HG03469 (cell line): ENCODE measurements at regions not wholly inside any gene's neighbourhood (a gene's known extent, or its start where the extent isn't known, plus 50 kb on each side); places are given as distances from the start of the nearest gene placed in this dataset.
"Not testable (repeated sequence)": the region's sequence is repeated elsewhere in the genome, so short reads cannot be mapped to it uniquely, and the experiment has no call there.

ENCODE experiments used
- ATAC-seq: cut with Tn5 transposase; IDR thresholded peaks from one replicate; pipeline ENCODE4 v1.9.1; 2021; ENCODE audit warnings: mild to moderate bottlenecking, moderate library complexity, moderate number of reproducible peaks; ENCODE audit not compliant: unreplicated experiment

DNA sequence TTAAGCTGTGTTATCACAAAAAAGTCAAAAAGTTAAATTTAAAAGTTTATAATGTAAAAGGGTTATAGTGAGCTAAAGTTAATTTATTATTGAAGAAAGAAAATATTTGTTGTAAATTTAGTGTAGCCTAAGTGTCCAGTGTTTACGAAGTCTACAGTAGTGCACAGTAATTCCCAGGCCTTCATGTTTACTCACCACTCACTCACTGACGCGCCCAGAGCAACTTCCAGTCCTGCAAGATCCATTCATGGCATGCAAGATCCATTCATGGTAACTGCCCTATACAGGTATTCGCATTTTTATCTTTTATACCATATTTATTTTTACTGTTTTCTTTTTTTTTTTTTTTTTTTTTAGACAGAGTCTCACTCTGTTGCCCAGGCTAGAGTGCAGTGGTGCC is 69.5 kb downstream of the TPRA1 start:
- no peak for ATAC-seq

DNA sequence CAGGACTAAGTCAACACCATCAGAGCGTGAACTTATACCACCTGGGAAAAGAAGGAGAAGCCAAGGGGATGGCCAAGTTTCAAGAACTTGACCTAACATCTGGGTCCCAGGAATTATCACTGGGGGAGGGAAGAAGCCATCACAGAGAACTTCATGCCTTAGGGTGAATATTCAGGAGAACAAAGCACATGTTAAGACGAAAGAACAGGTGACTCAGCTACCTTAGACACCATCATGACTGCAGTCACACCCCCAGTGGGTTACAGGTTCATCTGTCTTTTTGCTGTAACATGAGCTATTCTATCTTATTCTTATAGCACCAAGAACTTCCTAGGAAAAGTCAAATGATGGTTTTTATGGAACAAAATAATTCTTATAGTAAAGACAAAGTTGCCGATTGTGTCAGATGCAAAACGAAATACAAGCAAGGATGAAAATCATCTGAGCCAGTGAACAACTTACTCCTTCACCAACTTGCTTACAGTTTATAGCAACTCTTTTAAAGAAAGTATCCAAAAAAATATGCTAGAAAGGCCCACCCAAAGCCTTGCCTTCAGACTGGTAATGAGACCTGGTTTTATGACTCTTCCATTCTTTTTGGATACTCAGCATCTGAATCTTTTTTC is 72.0 kb downstream of the TPRA1 start:
- ATAC-seq: no peak

DNA sequence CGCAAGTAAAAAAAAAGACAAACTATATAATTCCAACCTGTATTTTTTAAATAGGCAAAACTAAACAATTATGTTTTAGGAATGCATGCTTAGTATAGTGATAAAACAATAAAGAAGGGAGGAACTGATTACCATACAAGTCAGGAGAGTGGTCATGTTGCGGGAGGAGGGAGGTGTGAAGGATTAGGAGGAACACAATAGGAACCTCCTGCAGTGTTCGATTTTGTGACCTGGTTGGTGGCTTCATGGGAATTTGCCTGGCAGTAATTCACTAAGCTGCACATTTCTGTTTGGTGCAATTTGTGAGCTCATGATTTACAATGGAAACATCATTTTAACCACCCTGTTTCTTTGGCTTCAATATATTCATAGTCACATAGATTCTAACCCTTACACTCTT is 78.3 kb downstream of the TPRA1 start:
- no peak for ATAC-seq

DNA sequence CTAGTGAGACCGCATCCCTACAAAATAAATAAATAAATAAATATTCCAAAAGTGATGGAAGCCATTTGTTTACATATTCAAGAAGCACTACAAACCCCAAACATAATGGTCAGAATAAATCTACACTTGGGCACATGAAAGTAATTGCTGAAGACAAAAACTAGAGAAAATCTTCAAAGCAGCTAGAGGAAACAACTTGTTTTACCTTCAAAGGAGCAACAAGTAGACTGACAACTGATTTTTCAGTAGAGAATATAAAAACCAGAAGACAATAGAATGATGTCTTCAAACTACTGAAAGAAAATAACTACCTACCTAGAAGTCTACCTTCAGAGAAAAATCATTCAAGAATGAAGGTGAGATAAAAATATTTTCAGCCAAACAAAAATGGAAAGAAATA is 89.4 kb downstream of the TPRA1 start:
- no peak for ATAC-seq

DNA sequence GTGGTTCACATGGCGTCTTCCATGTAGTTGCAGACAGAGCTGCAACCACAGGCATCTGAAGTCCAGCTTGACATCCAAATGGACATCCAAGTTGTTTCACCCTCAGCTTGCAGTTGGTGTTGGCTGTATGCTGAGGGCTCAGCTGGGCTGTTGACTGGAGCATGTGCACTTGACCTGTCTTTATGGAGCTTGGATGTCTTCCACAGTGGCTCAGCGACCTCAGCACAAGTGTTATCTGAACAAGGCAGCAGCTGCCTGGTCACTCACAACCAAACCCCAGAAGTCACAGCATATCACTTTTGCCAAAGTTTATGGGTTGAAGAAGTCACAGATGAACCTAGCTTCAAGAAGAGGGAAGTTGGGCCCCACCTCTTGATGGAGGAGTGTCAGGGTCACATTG is 92.9 kb downstream of the TPRA1 start:
- ATAC-seq: no peak

DNA sequence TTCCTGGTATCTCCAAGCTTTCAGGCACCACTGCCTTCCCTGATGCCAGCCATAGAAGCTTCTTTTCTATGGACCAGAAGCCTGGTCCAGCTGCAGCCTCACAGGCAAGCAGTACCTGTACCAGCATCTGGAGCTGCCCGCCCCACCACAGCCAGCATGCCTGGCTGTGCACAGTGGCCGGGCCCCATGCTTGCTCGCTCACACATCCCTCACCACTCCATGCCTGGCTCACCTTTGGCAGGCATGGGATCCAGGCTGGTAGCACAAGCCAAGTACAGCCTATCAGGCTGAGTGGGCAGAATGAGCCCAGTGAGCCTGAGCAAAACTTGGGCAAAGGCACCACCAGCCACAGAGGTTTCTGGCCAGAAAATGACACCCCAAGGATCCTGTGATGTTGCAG is 93.4 kb downstream of the TPRA1 start:
- no peak for ATAC-seq

DNA sequence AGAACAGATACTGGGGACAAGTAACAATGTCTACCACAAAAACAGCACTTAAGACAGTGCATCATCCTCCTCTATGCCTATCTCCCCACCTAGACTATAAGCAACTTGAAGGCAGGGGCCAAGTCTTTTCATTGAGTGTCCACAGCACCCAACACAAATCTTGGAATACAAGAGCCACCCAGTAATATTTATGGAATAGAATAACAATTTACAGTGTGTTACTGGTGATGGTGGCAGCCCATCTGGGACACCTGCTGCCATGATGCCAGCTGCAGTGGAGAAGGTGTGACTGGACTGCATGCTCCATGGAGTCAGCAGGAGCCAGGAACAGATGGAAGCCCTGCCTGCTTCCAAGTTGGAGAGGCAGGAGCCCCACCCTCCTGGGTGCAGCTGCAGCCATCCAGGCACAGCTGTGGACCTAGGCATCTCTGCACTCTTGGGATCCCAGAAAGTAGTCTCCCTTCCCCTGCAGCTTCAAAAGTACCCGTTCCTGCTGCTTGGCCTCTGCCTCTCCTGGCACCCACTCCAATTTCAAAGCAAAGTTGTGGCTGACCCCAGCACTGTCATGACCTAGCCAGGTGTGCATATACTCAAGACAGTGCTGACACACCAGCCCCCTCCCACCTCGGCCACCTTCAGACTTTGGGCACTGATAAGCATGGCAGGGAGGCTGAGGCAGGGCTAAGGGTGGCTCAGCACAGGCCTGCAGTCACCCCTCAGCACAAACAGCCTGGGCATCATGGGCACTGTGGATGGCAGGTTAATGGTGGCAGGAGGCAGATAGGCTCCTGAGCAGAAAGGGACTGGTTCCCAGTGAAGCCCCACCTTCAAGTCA is 94.5 kb downstream of the TPRA1 start:
- no peak for ATAC-seq

DNA sequence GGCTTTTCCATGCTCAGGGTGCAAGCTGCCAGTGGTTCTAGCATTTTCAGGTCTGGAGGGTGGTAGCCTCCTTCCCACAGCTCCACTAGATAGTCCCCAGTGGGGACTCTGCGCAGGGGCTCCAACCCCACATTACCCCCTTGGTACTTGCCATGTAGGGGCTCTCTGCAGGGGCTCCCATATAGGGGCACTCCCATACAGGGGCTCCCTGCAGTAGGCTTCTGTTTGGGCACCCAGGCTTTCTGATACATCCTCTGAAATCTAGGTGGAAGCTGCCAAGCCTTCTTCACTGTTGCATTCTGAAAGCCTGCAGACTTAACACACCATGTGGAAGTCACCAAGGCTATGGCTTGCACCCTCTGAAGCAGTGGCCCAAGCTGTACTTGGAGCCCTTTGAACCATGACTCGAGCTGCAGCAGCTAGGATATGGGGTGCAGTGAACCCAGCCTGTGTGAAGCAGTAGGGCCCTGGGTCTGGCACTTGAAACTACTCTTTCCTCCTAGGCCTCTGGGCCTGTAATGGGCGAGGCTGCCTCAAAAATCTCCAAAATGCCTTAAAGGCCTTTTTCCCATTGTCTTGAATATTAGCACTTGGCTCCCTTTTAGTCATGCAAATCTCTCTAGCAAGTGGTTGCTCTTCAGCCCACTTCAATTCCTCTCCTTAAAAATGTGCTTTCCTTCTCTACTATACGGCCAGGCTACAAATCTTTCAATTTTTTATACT is 96.4 kb downstream of the TPRA1 start:
- no peak for ATAC-seq

DNA sequence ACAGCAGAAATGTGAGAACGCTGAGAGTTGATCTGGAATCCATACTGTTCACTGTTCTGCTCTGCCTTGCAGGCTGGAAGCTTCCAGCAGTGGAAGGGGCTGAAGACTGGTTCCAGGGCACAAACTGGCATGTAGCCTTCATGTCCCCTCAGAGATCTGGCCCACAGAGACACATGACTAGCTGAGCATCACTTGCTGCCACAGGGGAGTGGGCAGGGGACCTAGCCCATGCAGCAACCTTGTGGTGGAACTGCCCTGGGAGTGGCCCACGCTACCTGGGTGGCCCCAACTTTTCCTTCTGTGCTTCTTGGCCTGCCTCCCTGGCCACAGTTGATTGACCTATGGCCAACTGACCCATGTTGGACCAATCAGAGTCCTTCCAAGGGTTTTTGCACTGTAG is 98.1 kb downstream of the TPRA1 start:
- ATAC-seq: no peak

DNA sequence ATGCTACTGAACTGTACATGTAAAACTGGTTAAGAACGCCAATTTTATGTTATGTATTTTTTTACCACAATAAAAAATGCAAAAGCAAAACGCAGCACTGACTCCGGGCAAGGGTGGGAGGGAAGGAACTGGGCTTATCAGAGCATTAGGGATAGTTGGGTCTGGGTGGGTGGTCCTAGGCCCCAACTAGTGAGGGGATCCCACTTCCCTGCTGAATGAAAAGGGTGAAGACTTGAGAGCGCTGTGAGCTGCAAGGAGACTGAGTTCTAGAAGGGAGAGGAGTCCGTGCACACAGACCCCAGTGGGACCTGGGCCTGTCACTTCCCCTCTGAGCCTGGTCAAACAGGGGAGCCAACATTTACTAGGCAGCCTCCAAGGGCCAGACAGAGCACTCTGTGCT is 98.6 kb downstream of the TPRA1 start:
- ATAC-seq: no peak

DNA sequence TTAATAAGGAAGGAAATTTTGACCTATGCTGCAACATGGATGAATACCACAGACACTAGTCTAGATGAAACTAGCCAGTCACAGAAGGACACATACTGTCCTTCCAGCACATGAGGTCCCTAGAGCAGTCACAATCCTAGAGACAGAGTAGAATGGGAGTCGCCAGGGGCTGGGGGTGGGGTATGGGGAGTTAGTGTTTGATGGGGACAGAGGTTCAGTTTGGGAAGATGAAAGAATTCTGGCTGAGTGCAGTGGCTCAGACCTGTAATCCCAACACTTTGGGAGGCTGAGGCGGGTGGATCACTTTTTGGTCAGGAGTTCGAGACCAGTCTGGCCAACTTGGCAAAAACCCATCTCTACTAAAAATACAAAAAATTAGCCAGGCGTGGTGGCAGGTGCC is 99.2 kb downstream of the TPRA1 start:
- ATAC-seq: no peak

DNA sequence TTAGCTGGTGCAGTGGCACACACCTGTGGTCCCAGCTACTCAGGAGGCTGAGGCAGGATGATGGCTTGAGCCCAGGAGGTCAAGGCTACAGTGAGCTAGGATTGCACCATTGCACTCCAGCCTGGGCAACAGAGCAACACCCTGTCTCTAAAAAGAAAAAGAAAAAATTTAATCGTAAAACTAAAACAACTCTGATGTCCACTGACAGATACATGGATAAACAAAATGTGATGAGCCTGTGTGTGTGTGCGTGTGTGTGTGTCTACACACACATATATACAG is 99.6 kb downstream of the TPRA1 start:
- ATAC-seq: not testable (repeated sequence)

DNA sequence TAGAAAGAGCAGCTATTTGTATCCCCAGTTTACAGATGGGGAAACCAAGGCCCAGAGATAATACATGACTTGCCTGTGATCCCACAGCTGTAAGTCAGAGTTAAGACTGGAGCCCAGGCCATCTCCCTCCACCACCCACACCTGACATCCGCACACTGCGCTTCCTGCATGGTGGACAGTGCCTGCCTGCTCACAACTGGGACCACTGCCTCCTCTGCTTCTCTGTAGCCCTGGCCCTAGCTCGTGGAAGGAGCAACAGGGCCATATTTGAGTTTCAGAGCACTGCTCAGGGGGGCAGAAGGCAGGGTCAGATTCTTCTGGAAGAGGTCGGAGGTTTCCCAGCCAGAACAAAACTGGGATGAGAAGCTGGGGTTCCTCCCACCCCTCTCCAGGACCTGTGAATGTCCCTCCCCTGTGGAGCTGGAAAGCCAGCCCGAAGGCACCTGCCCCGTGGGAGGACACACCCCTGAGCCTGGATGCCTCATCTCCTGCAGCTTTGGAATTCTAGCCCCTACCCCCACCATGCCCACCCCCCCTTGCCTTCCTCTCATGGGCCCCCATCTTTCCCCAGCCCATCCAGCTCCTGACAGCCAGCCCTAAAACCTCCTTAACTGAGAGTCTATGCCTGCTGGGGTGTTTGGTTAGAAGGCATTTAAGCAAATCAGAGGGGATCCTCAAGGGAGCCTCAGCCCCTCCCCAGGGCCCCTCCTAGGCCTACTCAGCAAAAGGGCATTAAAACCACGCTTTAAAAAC is 100.1 kb downstream of the TPRA1 start:
- no peak for ATAC-seq

DNA sequence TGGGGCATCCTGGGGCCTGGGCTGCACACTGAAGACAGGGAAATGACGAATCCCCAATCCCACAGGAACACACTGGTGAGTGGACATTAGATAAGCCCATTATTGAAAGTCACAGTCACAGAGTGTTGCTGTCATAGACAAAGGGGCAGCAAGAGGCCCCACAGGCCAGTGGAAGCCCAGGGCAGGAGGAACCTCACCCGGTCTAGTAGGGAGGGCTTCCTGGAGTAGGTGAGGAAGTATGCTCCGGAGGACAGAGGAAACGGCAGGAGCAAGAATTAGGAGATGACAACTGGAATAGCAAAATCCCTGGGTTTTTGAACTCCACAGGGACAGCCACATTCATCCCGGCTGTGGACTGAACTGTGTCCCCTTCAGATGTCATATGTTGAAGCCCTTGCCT is 101.2 kb downstream of the TPRA1 start:
- no peak for ATAC-seq

DNA sequence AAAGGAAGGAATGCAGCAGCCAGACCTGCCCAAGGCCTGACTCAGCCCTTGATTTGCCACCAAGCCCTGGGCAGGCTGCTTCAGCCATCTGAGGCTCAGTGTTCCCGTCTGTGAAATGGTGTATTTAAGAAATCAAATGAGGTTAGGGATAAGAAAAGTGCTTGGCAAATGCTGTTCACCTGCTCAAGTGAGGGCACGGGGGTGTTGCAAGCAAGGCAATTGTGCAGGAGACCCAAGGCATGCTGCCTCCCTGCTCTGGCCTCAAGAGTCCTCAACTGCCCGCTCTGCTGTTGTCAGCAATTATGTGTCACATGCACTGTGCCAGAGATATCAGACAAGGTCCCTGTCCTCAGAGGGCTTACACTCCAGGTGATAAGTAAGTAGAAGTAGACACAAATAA is 101.8 kb downstream of the TPRA1 start:
- no peak for ATAC-seq

DNA sequence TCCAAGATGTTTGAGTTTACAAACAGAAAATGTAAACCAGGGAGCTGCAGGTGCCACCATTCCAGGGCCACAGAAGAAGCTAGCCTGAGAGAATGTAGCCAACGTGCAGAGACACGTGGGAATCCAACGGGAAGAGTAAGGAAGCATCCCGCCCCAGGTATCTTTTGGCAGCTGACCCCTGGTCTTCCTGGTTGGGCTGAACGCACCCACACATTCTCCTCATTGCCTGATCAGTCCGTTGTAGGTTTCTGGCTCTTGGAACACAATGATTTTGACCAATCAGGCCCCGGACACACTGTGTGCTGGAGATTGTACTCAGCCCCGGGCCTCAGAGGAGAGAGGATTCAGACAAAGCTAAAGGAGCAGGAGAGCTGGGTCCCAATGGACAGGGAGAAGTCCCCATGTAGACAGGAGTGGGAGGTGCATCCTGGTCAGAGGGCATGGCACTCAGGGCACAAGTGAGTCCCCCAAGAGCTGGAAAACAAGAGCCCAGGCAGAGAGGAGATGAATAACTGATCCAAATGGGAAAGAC is 102.3 kb downstream of the TPRA1 start:
- no peak for ATAC-seq

DNA sequence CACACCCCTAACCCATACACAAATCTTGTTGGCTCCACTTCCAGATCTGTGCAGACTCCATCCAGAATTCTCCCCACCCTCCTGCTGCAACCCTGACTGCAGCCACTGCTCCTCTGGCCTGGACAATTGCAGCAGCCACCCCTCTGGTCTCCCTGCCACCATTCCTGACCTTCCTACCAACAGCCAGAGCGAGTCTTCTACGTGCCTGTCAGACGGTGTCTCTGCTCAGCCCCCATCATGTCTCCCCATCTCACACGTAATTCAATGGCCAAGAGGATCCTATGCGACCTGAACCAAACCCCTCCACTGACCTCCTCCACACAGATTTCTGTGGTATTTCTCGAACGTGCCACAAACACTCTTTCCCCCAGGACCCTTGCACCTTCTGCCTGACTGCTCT is 103.3 kb downstream of the TPRA1 start:
- no peak for ATAC-seq

DNA sequence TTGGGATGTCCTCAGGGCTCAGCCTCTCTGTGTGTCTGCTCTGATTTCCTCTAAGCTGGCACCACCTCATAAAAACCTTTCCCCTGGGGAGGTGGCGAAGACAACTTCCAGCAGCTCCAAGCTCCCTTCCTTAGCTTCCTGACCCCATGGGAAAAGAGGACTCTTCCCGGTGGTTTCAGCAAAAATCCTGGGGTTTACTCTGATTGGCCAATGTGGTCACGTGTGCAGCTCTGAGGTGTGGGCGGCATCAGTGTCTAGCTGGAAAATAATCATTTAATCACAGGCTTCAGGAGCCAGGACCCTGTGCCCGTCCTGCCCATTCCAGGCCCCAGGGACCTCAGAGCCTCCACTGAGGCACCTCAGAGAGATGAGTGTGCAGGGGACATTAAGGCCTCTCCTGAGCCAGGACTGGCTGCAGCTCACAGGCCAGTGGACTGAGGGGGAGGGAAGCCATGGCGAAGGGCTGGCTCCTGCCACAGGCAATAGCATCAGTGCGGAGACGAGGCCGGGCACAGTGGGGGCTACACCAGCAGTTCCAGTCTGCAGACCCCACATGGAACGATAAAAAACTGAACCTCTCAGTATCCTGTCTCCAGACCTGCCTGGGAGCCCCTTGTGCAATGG is 104.1 kb downstream of the TPRA1 start:
- no peak for ATAC-seq

DNA sequence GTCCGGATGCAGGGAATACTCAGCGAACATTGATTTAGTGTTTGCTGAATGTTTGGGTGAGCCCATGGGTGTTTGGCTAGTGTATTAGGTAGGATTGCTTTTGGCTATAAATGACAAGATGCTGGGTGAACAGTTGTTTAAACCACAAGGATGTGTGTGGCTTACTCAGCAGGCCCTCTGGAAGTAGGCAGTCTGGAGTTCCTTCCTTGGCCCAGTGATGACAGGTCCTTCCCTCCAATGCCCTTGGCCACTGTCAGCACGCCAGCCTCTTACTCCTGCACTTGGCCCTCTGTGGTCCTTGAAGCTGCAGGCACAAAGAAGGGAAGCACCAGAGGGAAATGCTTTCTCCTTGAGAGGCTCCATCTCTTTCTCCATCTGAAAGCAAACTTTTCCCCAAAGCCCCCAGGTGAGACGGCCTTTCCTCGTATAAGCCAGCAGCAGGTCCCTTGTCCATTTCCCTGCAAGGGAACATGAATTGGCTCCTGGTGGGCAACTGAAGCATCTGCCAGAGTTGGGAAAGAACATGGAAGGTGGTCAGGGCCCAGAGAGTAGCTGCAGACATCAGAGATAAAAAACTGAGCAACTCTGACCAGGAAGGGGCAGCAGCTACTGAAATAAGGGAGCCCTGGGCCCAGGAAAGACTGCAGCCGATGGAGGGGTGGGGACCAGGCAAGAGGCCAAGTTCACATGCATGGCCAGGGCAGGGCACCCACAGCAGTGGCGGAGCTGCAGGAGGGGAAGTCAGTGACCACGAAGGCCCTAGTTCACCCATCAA is 105.0 kb downstream of the TPRA1 start:
- ATAC-seq: no peak
